OCI-LY7 (cell line): ENCODE measurements at regions not wholly inside any gene's neighbourhood (a gene's known extent, or its start where the extent isn't known, plus 50 kb on each side); places are given as distances from the start of the nearest gene placed in this dataset.

ENCODE experiments used
- BruUV-seq: library from RNA; stranded (reverse); fragments of 400-500 nt; replicated peaks from 2 replicates; lab custom pipeline; 2021; lab: Mats Ljungman, UMichigan
- CTCF ChIA-PET: fragments of 300-600 bp; sonication (Branson Sonifier 250); formaldehyde crosslinking; loops from one replicate; lab custom pipeline; 2022; ENCODE audit warnings: antibody characterized with exemption; ENCODE audit not compliant: unreplicated experiment; lab: Charles Lee
- POLR2A ChIA-PET: fragments of 300-600 bp; sonication (Branson Sonifier 250); formaldehyde crosslinking; loops from one replicate; lab custom pipeline; 2022; ENCODE audit warnings: antibody characterized with exemption; lab: Charles Lee
- DNase-seq: peaks from one replicate; pipeline ENCODE4 v3.0.0-alpha.2; 2015; ENCODE audit warnings: low spot score
- H2AFZ ChIP-seq: fragments of 200-600 bp; sonication (generic), shearing (Covaris generic); 2 replicates; pipeline ENCODE4 v1.6.1; 2014; ENCODE audit warnings: mild to moderate bottlenecking, antibody characterized with exemption, low read length, moderate library complexity
- H3K27ac ChIP-seq: fragments of 200-600 bp; sonication (generic); 2 replicates; pipeline ENCODE4 v1.5.1; 2014; ENCODE audit warnings: mixed run types, low read depth, mild to moderate bottlenecking, moderate library complexity, low read length, inconsistent platforms; ENCODE audit not compliant: poor library complexity, severe bottlenecking
- H3K36me3 ChIP-seq: fragments of 200-600 bp; sonication (generic); 2 replicates; pipeline ENCODE4 v1.6.1; 2014; ENCODE audit warnings: mild to moderate bottlenecking, antibody characterized with exemption, low read length, moderate library complexity, mixed read lengths; ENCODE audit not compliant: insufficient read depth
- H3K4me1 ChIP-seq: fragments of 200-600 bp; sonication (generic); 2 replicates; pipeline ENCODE4 v1.5.1; 2014; ENCODE audit warnings: mild to moderate bottlenecking, low read length; ENCODE audit not compliant: insufficient read depth, poor library complexity, severe bottlenecking
- H3K4me2 ChIP-seq: fragments of 200-600 bp; sonication (generic); 2 replicates; pipeline ENCODE4 v1.6.1; 2014; ENCODE audit warnings: mild to moderate bottlenecking, low read length
- H3K4me3 ChIP-seq: fragments of 200-600 bp; sonication (generic); 2 replicates; pipeline ENCODE4 v1.5.1; 2014; ENCODE audit warnings: mild to moderate bottlenecking, low read depth, low read length; ENCODE audit not compliant: poor library complexity, severe bottlenecking
- H3K79me2 ChIP-seq: fragments of 200-600 bp; sonication (generic); 2 replicates; pipeline ENCODE4 v1.6.1; 2016; ENCODE audit warnings: low read depth, mild to moderate bottlenecking, low read length, moderate library complexity, mixed read lengths; ENCODE audit not compliant: insufficient read depth
- H3K9me2 ChIP-seq: fragments of 200-600 bp; sonication (generic); 2 replicates; pipeline ENCODE4 v1.6.1; 2016; ENCODE audit warnings: mild to moderate bottlenecking, low read length, mixed read lengths; ENCODE audit not compliant: insufficient read depth
- H3K9me3 ChIP-seq: fragments of 200-600 bp; sonication (generic); 2 replicates; pipeline ENCODE4 v1.6.1; 2014; ENCODE audit warnings: mild to moderate bottlenecking, mixed run types, low read length, mixed read lengths
- H4K20me1 ChIP-seq: fragments of 200-600 bp; sonication (generic); 2 replicates; pipeline ENCODE4 v1.6.1; 2014; ENCODE audit warnings: mild to moderate bottlenecking, antibody characterized with exemption, low read length, moderate library complexity, mixed read lengths; ENCODE audit not compliant: insufficient read depth
- EZH2phosphoT487 ChIP-seq: fragments of 200-600 bp; sonication (generic); IDR thresholded peaks from 2 replicates; pipeline ENCODE4 v1.6.1; 2018; ENCODE audit warnings: low read depth, borderline replicate concordance, mild to moderate bottlenecking, mixed run types, antibody characterized with exemption, low read length, moderate library complexity, mixed read lengths
- intact Hi-C: fragments of 100-400 bp; cut with micrococcal nuclease; formaldehyde crosslinking; loops from one replicate; pipeline ENCODE4 v1.10.0; 2022; ENCODE audit not compliant: unreplicated experiment
- TF ChIP-seq, protein P1 (sequence below): fragments of 200-600 bp; sonication (generic); conservative IDR thresholded peaks from 2 replicates; pipeline ENCODE4 v1.5.1; 2014; ENCODE audit warnings: mild to moderate bottlenecking, antibody characterized with exemption, low read length, moderate library complexity, mixed read lengths

DNA sequence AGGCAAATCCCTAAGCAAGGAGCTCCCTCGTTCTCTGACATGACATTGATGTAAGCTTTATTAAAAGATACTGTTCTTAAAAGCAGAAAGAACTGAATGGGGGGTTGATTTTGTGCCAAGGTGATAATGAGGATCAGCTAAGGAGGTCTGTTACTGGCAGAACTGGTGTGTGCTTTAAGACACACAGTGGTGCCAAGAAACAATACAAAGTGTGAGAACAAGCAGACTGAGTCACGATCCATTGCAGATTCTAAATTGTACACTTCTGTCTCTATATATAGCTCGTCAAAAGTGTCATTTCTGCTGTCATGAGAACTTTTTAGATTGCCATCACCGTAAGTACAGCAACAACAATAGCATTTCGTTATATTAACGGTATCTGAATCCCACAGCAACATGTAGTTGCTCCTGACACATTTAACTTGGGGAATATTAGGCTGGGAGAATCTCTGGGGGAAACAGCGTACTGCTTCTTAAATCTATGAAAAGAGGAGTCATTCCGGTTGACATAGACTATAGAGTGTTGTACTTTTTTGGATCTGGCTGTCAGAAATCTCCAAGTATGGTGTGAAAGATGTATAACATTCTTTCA is 151.3 kb upstream of the PRKD1 start:
- Histone ChIP-seq H3K36me3 (no peaks in the 10 kb centered on the region), H3K27ac (no peak overlapping the region), H3K79me2 (no peaks in the 10 kb centered on the region), H3K4me2 (no peak overlapping the region), H4K20me1 (no peaks in the 10 kb centered on the region), H2AFZ (no peak overlapping the region), H3K4me3 (no peak overlapping the region), H3K9me3 (no peaks in the 10 kb centered on the region), H3K9me2 (no peaks in the 10 kb centered on the region), H3K4me1 (no peaks in the 10 kb centered on the region)
- ChIA-PET CTCF (no interaction called here), POLR2A (no interaction called here)
- no TSS peak for BruUV-seq
- TF ChIP-seq, protein P1, sequence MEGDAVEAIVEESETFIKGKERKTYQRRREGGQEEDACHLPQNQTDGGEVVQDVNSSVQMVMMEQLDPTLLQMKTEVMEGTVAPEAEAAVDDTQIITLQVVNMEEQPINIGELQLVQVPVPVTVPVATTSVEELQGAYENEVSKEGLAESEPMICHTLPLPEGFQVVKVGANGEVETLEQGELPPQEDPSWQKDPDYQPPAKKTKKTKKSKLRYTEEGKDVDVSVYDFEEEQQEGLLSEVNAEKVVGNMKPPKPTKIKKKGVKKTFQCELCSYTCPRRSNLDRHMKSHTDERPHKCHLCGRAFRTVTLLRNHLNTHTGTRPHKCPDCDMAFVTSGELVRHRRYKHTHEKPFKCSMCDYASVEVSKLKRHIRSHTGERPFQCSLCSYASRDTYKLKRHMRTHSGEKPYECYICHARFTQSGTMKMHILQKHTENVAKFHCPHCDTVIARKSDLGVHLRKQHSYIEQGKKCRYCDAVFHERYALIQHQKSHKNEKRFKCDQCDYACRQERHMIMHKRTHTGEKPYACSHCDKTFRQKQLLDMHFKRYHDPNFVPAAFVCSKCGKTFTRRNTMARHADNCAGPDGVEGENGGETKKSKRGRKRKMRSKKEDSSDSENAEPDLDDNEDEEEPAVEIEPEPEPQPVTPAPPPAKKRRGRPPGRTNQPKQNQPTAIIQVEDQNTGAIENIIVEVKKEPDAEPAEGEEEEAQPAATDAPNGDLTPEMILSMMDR: no peak
- TF ChIP-seq EZH2phosphoT487: no peak
- DNase-seq: no peak
- intact Hi-C loops: no loop called here

DNA sequence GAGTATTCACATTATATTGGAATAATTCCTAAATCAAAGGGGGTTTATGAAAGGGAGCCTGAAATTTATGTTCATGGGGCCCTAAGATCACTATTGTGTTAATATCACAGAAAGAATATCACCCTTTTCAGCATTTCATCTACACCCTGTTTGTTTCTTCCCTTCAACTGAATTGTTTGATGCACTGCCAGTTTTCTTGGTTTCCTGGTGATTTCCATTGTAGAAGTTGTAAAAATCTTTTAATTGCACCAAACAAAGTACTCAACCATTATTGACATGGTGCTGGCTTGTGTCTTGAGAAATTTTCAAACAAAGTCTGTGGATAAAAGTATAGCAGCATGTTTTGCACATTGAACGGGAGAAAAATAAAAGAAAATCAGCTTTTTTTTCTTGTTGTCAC is 154.8 kb upstream of the PRKD1 start:
- no peaks in the 10 kb centered on the region for H3K9me2 ChIP-seq
- ChIA-PET POLR2A (interaction anchor here (0.6 kb wide), 1 partner anchor 1351 kb away, joined by 3 read pairs; no protein-coding TSS in a partner anchor), CTCF (no interaction called here)
- H3K79me2 ChIP-seq: no peaks in the 10 kb centered on the region
- no peak for TF ChIP-seq EZH2phosphoT487
- TF ChIP-seq, protein P1: no peak
- no peak overlapping the region for H3K27ac ChIP-seq
- H3K36me3 ChIP-seq: no peaks in the 10 kb centered on the region
- no TSS peak for BruUV-seq
- no peaks in the 10 kb centered on the region for H4K20me1 ChIP-seq
- no peaks in the 10 kb centered on the region for H3K9me3 ChIP-seq
- no peak overlapping the region for H2AFZ ChIP-seq
- no peak for DNase-seq
- no peak overlapping the region for H3K4me2 ChIP-seq
- intact Hi-C loops: no loop called here
- no peak overlapping the region for H3K4me3 ChIP-seq
- no peaks in the 10 kb centered on the region for H3K4me1 ChIP-seq

DNA sequence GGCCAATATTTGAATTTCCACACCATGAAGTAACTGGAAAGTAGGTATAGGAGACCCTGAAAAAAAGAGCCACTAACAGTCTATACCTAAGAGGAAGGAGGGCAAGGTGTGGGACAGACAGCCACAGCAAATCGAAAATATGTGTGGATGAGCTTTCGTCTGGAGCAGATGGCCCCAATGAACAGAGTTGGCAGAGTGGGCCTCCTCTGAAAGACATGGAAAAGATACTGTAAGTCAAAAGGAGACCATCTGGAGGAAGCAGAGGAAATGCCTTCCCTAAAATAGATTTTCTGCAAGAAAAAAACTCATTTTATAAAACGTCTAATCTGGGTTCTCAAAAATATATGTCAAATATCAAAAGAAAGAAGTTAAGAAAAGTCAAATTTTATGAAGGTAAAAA is 157.2 kb upstream of the PRKD1 start:
- H3K4me2 ChIP-seq: no peak overlapping the region
- POLR2A ChIA-PET: no interaction called here
- no peaks in the 10 kb centered on the region for H3K9me3 ChIP-seq
- no peak for TF ChIP-seq EZH2phosphoT487
- TF ChIP-seq, protein P1: no peak
- no peaks in the 10 kb centered on the region for H4K20me1 ChIP-seq
- no peak overlapping the region for H2AFZ ChIP-seq
- CTCF ChIA-PET: no interaction called here
- H3K9me2 ChIP-seq: no peaks in the 10 kb centered on the region
- no peaks in the 10 kb centered on the region for H3K4me1 ChIP-seq
- no peak for DNase-seq
- H3K79me2 ChIP-seq: no peaks in the 10 kb centered on the region
- intact Hi-C loops: no loop called here
- H3K4me3 ChIP-seq: no peak overlapping the region
- BruUV-seq: no TSS peak
- no peaks in the 10 kb centered on the region for H3K36me3 ChIP-seq
- H3K27ac ChIP-seq: no peak overlapping the region
